ENCODE measurements at regions not wholly inside any gene's neighbourhood (a gene's known extent, or its start where the extent isn't known, plus 50 kb on each side); places are given as distances from the start of the nearest gene placed in this dataset.
"Not testable (repeated sequence)": the region's sequence is repeated elsewhere in the genome, so short reads cannot be mapped to it uniquely, and the experiment has no call there.

DNA sequence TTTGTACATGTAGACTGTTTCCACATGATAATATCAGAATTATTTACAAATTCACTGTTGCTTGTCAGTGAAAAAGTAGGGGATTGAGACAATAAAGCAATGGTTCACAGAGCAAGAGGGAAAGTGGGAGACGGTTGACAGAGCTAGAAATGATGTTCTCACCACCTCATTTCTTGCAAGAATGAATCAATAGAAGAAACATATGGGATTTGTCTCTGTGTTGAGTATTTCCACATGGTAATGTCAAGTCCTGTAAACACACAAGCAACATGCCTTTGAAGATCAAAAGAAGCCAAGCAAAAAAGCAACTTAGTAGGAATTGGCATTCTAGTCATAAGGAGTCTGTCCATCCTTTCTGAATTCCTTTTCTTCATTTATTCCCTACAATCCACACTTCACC is 1806.6 kb upstream of the AGA start:
- DNase-seq (ENCODE audit: low spot score): no peak

DNA sequence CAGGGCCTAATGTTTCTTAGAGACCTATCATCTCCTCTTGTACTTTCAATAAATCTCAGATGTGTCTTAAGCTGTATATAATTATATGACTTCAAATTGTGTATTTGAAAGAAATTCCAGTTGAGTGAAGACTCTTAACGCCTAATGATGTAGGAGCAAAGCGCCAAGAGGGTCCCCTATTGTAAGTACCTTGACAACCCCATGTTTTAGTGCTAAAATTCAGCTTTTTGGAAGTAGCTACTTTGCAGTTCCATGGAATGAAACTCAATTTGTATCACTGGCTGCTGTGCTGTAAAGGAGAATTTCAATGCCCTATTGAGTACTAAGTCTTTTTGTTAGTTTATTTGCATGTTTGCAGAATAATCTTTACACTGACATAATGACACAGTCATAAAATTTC is 1826.6 kb upstream of the AGA start:
- no peak for DNase-seq (ENCODE audit: low spot score)

DNA sequence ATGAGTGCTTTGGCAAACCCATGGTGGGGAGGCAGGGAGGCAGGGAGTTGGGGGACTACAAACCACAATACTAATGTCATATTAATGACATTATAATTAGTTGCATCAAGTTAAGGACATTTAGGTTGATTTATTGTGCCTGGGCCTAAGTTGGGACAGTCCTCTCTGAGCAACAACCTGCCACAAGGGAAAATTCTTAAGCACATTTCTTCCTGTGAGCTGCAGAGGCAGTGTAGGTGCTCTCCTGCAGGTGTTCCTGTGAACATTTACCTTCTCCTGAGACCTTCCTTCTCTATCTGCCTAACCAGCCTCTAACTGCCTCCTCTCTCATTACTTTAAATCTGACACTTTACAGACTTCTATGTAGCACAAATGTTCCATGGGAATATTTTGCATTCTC is 1830.0 kb upstream of the AGA start:
- no peak for DNase-seq (ENCODE audit: low spot score)

DNA sequence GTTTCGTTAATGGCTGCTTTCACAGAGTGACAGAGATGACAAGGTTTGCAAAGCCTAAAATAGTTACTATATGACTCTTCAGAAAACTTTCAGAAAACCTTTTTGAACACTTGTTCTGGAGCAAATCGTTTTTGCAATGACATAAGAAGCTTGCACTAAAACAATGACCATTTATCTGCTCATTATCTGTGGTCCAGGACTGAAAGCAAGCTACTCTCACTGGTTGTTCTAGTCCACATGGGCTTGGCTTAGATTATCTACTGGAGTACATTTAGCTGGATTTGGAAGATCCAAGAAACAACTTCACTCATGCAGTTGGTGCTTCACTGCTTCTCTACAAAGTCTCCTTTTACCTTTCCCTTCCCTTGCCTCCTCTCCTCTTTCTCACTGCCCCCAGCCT is 1836.4 kb upstream of the AGA start:
- no peak for DNase-seq (ENCODE audit: low spot score)

DNA sequence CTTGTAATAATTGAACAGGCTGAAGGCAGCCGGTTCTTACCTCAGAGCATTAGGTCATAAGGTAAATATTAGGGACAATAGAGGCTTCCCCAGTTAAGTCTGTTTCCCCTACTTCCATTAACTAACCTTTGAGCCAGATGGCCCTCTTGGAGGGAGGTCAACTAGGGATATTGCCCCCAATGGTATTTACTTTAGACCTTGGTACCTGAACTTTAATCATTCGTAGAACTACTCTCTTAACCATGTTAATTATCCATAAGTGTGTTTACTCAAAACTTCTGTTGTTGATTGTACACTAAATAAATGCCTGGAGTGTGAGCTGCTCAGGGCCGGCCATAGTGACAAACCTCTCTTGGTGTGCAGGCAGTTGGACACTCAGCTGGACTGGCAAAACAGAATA is 1843.5 kb upstream of the AGA start:
- DNase-seq (ENCODE audit: low spot score): no peak

DNA sequence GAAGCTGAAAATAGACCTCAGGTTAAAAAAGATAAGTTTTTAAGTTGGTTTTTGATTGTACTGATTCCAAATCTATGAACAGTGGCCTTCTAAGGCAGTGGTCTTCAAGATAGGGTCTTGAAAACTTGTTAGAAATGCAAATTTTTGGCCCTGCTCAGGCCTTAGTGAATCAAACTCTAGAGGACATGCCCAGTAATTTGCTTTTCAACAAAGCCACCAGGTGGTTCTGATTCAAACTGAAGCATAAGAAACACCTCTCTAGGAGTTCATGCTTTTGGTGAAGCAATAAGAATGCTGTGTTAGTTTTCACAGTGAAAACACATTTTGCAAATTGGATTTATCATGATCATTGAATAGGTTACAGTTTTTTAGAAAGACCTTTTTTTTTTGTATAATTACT is 1849.4 kb upstream of the AGA start:
- DNase-seq (ENCODE audit: low spot score): no peak

DNA sequence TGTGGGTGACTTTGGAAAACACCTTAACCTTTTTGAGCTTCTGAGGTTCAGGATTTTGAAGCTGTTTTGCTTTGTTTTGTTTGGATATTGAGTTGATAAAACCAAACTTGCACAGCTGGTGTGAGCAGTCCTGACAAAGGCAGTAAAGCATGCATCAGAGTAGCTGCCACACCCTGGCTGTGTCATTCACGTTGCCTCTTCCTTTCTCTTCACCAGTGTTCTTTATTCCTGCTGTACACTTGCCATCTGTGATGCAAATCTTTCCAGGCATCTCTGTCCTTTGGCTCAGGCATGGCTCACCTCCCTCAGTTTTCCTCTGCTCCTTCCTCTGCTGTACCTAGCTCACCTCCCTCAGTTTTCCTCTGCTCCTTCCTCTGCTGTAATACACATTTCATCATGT is 1850.2 kb upstream of the AGA start:
- DNase-seq (ENCODE audit: low spot score): no peak

DNA sequence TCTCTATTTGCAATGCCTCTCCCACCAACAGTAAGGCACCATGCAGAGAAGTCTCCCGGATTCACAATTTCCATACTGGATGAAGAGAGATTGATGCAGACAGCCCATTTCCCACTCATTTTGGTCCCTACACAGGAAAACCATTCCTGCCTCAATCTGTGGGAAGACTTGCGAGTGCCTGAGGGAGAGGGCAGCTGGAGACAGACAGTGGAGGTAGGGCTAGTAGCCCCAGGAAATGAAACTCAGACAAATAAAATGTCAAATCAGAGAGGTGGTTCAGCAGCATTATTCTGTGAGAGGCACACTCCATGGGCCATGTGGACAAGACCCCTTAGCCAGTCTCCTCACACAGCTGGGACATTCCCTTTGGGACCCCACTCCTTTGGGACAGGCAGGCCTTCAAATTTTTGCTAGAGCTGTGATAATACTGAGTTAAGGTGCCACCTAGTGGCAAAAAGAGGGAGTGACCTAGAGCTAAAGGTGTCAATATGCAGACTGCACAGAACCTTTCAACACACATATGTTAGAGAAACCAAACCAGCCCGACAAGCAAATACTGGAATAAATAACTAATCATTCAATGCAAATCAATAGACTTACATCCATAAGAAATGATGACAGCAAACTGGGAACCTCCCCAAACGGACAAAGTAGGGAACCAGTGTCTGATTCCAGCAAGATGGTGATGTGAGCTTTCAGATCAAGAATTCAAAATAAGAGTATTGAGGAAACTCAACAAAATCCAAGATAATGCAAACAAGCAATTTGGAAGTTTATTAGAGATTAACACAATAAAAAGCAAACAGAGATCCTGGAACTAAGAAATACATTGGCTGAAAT is 1865.3 kb upstream of the AGA start:
- DNase-seq (ENCODE audit: low spot score): peak; percentile 10

DNA sequence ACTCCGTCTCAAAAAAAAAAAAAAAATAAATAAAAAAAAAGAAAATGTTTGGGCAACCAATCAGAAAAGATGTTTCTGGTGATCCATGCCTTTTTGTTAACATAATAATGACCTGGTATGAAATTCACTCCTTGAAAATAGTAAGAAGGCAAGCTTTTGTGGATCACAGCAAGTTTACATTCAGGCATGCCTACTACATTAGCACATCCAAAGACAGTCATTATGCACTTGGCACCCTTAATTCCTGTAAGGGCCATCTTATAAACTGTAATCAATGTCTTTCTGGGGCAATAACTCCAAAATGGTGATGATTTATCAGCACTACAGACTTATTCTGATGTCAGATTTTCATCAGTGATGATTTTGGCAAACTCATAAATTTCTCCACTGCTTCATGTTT is 1871.6 kb upstream of the AGA start:
- no peak for DNase-seq (ENCODE audit: low spot score)

DNA sequence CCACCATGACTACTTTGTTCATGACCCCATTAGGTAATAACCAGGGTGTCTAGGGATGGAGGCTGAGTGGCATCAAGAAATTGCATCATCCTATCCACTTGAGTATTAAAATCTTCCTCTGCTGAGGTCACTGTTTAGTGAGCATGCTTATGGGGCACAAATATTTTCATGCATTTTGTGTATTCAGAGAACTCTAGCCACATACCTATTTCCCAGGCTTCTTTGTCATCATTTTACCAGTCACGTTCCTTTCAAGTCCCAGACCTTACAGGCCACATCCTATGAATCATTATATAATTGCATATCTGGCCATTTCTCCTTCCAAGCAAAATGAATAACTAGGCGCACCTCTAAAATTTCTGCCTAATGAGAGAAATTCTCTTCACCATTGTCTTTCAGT is 1882.9 kb upstream of the AGA start:
- no peak for DNase-seq (ENCODE audit: low spot score)

DNA sequence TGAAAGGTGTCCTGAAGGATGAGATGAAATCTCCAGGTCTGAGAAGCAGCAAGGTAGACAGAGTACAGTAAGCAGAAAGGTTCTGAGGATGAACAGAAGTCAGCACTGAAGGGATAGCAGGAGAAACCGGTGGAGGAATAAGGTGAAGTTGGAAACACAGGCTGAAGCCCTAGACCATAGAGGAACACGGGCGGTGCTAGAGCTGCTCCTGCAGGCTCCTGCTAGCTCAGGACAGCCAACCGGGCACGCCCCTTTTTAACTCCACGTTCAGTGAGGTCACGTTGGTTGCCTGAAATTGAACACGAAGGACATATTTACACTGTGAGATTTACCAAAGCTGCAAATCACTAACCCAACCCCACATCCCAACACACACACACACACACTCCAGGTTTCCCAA is 1886.4 kb upstream of the AGA start:
- no peak for DNase-seq (ENCODE audit: low spot score)

DNA sequence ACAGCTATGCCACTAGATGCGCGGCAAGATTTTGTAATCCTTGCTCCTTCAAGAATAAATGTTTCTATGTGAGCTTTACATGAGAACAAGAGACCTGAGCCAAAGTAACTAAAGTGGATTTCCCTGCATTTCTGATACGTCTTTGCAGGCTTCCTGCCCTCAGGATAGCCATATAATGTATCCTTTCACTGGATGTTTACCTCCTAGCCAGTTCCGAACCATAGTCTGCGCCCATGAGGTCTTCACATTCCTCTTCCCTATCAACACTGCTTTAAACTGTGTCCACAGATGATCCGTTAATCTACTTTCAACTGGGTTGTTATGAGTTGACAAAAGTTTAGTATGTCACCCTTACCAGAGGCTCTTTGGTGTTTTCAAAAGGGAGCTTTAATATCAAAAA is 1889.1 kb upstream of the AGA start:
- DNase-seq (ENCODE audit: low spot score): no peak

DNA sequence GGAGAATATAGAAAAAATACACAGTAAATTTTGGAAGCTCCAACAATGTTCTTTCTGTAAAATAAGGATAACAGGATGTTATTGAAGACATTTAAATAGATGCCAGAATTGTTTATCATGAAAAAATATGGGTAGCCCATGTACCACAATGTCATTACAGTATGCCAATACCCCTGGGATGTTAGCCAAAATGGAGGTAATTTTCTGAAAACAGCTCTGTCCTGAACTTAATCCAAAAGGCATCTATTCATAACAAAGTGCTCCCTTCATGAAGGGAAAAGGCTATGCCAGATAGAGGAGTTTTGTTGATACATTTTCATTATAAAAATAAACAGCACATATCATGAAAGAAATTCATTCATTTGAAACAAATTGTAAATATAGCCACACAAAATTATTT is 1902.6 kb upstream of the AGA start:
- DNase-seq (ENCODE audit: low spot score): no peak

DNA sequence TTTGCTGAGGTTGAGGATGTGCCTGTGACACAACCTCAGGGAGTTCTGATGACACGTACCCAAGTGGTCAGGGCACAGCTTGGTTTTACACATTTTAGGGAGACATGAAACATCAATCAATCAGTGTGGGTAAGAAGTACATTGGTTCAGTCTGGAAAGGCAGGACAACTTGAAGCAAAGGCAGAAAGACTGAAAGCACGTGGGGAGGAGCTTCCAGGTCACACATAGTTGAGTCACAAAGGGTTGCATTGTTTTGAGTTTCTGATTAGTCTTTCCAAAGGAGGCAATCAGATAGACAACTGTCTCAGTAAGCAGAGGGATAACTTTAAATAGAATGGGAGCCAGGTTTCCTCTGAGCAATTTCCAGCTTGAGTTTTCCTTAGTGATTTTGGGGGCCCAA is 1910.0 kb upstream of the AGA start:
- no peak for DNase-seq (ENCODE audit: low spot score)

DNA sequence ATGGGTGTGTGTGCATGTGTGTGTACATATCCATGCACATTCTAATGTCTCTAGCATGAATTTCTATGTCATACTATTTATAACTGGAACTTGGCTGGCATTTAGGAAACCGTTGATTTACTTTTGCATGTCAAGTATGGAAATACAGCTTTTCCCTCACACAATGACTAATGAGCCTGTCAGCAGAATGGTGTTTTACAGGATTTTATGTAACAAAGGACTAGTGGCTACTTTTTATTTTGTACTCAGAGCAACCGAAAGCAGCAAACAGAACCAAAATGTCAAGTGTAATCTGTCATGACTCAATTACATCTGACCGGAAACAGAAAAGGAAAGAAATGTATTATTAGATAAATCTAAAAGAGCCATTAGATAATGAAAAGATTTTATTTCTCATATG is 1911.5 kb upstream of the AGA start:
- DNase-seq (ENCODE audit: low spot score): no peak

DNA sequence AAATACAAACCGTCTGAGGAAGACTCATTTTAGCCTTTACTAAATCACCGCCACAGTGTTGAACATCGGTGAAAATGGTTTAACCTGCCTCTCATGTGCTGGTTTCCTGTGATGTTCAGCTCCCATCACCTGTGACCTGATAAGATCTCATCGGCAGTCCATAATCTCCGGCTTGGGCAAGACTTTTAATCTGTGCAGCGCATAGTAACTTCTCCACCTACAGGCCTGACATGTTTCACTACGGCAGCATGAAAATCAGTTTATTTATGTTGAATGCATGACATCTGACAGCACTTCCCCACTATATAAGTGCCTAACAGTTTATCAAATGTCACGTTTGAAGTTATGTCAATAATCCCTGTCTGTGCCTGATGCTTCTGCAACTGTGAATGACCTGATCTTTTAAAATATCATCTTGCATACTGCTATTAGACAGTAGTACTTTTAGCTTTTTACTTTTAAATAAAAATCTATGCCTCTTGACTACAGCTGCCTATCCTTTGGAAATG is 1919.8 kb upstream of the AGA start:
- DNase-seq (ENCODE audit: low spot score): no peak

DNA sequence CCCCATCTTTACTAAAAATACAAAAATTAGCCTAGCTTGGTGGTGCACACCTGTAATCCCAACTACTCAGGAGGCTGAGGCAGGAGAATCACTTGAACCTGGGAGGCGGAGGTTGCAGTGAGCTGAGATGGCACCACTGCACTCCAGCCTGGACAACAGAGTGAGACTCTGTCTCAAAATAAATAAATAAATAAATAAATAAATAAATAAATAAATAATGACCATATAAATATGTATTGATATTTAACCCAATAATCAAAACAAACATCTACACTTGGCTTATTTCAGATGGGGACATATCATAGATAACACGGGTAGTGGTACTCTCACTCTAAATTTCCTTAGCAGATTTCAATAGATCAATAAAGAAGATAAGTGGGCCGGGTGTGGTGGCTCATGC is 1923.7 kb upstream of the AGA start:
- not testable (repeated sequence) for DNase-seq (ENCODE audit: low spot score)

DNA sequence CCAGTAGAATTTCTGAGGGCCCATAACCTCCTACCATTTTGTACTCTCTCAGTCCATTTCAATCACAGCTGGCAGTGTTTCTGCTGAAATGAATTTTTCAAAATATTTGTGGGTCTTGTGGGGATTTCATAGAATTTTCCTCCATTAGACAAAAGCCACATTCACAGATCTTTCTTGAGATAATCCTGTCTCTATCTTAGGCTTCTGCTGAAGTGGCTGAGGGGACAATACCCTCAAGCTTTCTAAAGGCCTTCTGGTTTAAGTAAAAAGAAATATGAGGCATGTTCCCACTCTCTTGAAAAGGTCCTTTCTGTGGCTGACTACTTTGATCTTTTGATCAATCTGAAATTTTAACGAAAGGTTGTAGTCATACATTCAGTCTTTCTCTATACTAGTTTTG is 1930.0 kb upstream of the AGA start:
- DNase-seq (ENCODE audit: low spot score): no peak

DNA sequence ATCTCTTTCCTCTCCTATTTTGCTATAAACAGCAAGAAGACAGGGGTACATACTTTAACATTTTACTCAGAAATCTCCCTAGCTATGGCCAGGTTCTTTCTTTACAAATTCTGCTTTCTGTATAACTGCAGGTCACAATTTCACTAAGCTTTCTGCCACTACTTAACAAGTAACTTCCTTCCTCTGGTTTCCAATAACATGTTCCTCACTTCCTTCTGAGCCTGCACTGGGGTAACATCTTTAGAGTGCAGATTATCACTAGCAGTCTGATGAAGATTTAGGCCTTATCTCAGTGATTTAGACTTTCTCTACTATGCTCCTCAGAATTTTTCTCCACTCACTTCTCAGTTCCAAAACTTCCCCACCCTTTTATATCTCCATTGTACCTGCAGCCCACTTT is 1930.5 kb upstream of the AGA start:
- no peak for DNase-seq (ENCODE audit: low spot score)

DNA sequence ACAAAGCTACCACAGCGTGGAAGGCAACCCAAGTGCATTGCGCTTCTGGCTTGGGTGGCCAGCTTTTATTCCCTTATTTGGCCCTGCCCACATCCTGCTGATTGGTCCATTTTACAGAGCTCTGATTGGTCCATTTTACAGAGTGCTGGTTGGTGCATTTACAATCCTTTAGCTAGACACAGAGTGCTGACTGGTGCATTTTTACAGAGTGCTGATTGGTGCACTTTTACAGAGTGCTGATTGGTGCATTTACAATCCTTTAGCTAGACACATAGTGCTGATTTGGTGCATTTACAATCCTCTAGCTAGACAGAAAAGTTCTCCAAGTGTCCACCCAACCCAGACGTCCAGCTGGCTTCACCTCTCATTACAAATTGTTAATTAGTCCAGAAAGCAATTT is 1936.6 kb upstream of the AGA start:
- not testable (repeated sequence) for DNase-seq (ENCODE audit: low spot score)

DNA sequence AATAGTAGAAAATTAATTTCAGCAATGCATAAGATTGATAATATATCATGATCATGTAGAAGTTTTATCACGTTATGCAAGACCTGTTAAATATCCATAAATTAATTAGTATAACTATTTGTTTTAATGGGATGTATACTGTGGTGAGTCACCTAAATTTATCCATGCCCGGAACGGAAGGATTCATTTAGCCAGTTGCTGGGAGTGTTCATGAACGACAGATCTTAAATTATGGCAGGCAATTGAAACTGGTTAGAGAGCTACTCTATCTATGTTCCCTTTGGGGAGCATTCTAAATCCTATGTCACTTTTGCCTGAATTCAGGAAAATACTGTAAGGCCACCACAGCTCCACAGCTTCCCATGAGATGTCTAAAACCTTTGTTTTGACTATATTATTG is 1950.5 kb upstream of the AGA start:
- DNase-seq (ENCODE audit: low spot score): no peak

DNA sequence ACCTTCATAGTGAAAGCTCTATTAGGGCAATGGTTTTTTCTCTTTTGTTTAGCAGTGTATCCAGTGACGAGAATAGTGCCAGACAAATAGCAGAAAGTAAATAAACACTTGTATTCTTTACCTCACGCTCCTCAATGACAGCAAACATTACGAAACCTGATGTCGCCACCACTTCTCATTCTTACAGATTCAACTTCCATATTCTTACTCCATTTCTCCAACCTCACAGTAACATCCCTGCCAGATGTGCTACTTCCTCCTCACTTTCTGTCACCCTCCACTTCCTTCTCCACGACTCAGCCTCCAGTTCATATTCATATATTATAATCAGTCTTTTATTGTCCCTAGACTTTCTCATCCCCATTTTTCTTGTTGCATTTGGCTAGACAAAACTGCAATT is 1956.2 kb upstream of the AGA start:
- no peak for DNase-seq (ENCODE audit: low spot score)

DNA sequence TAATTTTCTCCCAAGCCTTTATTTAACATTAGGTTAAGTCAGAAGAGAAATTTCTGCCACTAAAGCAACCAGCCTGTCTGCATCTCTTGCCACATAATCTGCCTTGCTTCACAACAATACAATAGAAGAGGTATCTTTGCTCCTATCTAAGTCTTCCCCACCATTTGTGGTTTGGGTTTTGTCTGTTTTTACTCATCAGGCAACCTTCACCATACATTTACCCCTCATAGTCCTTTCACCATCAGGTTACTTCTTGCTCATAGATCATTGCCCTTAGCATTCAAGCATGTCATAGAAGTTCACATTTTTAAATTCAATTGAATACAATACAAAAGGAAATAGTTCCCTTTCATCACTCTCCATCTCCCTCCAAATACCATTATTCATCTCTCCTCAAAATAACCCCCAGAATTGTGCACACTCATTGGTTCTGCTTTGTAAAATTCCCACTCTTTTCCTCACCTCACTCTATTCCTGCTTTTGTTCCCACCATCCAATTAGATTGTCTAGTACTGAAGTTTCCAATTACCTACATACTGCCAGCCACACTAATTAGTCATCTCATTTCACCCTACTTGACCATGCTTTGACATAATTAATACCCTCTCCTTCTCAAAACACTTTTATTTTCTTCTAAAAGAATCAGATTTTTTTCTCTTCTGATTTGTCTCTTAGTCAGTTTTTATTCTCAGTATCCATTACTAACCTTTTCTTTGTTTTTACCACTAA is 1957.0 kb upstream of the AGA start:
- DNase-seq (ENCODE audit: low spot score): no peak
